Dedifferentiated amniotic fluid mesenchymal stem cell (primary cell): ENCODE measurements at regions not wholly inside any gene's neighbourhood (a gene's known extent, or its start where the extent isn't known, plus 50 kb on each side); places are given as distances from the start of the nearest gene placed in this dataset.

Experiments
- DNase-seq: peaks from one replicate; pipeline ENCODE4 v3.0.0-alpha.2; 2016; ENCODE audit errors: extremely low spot score

DNA sequence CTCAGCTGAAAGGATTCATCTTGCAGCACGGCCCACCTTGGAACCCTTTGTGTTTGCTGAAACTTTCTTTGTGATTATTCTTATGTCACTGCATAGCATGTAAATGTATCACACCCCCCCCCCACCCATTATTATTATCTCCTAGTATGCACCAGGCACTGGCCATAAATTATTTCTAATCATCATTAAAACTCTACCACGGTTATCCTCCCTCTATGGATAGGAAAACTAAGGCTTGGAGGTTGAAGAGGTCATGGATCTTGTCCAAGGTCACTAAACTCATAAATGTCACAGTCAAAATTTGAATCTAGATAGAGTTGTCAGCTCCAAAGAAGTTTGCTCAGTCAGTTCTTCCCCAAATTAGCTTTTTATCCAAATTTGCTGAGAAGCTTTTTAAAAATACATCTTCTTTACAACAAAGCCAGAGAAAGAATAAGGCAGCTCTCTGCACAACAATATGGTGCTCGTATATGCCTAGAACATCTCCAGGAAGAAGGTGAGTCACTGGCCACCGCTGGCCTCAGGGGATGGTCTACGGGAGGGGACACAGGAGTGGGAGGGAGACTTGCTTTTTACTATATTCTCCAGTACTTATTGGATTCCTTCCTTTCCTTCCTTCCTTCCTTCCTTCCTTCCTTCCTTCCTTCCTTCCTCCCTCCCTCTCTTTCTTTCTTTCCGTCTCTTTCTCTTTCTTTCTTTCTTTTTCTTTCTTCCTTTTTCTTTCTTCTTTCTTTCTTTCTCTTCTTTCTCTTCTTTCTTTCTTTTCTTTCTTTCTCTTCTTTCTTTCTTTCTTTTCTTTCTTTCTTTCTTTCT, 134.5 kb downstream of the VEGFA start:
- DNase-seq = no peak

DNA sequence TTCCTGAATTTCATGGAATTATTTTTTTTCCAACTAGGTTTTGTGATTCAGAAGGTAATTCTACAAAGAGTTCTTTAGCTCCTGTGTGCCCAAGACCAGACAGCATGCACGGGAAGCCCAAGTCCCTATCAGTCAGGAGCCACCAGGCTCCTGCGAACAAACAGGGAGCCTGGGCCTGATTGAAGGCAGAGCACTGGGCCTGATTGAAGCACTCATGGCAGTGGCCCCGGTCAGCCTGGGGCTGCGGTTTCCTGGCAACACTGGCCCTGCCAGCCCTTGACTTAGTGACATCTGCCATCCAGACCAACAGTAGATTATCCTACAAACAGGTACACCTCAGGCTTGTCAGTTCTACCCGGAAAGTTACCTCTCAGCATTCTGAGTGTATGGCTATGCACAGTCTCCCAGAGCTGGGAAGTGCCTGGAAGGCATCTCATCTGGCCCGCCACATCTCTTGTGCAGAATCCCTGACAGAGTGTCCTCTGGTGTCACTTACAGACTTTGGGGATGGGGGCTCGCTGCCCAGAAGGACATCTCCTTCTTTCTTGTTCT, 133.8 kb downstream of the VEGFA start:
- no peak for DNase-seq

DNA sequence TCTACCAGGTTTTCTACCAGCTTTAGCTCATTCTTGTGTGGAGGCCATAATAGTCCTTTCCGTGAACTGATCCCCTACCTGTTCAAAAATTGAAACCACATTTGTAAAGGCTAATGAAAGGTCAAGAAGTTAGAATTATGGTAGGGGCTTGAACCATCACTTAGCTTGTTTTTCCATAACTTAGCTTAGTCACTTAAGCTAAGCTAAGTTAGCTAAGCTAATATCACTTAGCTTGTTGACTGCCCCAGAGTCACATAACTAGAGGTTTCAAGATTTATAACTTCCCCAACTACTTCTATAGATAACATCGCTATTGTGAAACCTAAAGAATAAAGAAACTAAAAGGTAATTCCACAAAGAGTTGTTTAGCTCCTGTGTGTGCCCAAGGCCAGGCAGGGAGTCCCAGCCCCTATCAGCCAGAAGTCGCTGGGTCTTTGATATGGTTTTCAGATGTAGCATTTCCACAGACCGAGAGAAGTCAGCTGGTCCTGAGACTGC, 131.8 kb downstream of the VEGFA start:
- DNase-seq = no peak

DNA sequence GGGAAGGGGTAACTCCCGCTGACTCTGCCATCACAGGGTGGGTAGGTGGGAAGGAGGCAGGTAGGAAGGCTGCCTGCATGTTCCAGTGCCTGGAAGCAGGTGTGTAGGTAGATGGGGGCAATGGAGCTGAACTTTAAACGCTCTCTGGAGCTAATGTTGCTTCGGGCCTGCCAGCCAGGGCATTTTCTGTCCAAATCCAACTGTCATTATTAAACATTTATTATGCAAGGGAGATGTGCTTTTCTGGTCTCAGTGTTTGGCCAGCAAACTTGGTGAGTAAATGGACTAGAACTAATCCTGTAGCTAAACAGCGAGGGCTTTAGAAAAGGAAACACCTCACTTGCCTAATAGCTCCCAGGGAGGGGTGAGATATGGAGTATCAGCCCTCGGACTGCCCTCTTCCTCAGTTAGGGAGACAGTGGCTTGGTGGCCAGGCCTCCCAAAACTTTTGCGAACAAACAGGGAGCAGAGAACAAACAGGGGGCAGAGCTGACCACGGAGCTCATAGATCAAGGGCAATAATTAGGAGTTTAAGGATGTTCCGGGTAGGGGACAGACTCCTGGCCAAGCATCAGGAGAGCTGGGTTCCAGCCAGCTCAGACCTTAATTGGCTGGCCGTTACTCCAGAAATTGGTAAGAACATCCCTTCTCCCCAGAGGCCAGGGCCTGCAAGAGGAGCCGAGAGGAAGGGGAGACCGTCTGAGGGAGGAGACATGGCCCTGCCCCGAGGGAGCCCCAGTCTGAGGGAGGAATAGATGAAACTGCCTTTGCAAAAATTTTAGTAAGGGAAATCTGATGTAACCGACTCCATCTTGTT, 131.1 kb downstream of the VEGFA start:
- no peak for DNase-seq

DNA sequence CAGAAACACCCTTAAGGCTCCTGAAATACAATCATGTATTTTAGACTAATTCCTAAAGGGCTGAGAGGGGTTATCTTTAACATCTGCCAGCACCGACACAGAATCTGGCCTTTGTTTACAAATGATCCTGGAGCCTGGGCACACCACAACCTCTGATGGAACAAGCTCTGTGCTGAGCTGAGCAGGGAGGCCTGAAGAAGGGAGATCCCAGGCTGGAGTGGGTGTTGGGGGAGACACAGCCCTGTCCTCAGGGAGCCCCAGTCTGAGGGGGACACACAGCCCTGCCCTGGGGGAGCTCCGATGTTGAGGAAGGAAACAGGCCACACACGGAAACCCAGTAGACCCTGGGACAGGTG, 130.5 kb downstream of the VEGFA start:
- DNase-seq = no peak

DNA sequence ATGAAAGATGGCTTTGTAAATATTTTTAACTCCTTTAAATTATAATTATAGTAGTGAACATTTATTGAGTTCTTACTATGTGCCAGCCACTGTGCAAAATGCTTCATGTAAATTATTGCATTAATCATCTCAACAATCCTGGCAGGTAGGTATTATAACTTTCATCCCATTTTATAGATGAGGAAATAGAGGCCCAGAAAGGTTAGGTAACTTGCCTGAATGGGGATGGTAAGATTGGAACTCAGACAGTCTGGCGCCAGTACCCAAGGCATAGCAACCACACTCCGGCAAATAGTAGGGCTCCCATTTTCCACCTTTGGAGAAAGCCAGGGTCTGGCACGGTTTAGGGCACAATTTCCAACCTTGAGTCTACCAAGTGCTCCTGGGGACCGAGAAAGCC, 129.8 kb downstream of the VEGFA start:
- no peak for DNase-seq

DNA sequence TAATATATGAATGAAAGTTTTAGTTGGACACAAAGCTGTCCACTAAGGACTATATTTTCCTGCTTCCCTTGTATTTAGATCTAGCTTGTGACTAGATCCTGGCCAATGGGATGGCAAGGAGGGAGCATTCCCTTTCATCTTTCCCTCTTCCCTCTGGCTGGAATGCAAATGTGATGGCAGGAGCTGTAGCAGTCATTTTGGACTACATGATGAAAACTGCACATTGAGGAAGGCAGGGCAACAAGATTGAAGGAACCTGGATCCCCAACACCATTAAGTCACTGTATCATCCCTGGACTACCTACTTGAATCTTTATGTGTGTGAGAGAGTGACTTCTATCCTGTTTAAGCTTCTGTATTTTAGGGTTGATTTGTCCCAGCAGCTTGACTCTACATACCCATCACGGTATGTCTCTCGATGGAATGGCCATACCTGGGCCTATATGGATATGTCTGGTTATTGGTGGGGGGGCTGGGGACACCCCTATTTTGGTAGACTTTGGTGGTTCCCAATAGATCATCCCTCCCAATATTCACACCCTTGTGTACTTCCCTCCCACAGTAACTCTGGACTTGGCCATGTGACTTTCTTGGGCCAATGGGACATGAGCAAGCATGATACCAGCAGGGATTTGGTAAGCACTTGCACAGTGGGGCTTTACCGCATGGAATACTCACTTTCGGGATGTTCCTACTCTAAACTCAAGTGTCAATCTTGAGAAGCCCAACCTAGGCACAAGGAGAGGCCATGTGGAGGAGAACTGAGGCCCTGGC, 128.5 kb downstream of the VEGFA start:
- no peak for DNase-seq

DNA sequence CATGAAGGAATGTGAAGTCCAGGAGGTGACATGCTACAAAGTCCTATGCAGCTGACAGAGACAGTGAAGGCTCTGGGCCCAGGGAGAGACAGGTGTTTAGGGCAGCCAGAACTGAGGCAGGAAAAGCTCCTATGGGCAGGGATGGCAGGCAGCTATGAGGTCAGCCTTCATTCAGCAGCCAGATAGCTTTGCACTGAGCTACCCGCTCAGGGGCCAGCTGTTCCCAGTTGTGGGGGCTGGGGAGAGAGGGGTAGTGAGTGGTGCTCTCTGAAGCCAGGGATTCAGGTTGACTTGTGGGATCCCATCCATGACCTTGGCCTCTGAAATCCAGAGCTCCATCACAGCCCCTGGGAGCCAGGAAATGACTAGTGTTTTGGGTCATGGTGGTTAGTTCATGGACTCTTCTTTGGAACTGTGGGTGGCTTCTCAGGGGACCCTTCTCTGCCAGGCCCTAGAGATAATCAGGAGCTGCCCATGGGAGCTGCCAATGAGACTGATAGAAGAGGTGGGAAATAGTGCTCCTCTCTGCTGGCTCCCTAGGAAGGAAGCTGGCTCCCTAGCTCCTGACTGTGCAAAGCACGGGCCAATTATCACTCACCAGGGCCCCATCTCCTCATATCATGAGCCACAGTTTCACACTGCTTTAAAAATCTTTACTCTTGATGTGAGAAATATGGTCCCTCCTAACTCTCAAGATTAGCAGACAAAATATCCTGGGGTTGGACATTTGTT, 127.7 kb downstream of the VEGFA start:
- DNase-seq = no peak

DNA sequence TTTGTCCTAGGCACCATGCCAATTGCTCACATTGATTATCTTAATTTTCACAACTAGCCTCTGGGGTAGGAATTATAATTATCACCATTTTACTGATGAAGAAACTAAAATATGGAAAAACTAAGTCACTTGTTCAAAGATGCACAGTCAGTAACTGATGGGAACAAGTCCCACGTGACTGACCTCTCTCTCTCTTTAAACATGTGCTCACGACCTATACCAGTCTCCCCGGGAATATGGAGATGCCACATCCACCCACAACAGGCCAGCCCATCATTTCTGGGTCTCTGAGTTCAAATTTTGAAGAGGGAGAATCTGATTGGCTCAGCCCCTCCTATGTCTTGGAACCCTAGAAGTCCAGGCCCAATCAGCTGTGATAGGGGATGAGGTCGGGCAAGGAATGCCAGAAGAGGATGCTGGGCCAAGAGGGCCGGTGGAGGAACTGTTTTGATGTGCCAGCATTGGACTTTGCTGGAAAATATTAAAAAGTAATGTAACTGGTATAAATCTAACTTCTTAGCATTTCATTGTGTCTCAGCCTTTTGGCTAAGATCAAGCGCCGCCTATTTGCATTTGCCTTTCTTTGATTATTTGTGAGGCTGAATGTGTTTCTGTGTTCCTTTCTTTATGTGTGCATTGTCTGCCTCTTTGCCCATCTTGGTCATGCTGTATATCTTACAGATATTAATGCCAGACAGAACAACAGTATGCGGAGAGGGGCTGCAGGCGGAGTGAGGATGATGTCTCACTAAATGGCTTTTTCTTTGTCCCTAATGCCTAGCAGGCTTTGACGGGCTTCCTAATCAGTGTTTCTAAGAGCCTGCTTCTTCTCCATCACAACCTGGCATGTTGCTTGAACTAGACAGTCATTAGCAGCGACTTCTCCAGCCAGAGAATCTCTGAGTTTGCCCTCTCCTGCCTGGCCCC, 126.6 kb downstream of the VEGFA start:
- DNase-seq = no peak

DNA sequence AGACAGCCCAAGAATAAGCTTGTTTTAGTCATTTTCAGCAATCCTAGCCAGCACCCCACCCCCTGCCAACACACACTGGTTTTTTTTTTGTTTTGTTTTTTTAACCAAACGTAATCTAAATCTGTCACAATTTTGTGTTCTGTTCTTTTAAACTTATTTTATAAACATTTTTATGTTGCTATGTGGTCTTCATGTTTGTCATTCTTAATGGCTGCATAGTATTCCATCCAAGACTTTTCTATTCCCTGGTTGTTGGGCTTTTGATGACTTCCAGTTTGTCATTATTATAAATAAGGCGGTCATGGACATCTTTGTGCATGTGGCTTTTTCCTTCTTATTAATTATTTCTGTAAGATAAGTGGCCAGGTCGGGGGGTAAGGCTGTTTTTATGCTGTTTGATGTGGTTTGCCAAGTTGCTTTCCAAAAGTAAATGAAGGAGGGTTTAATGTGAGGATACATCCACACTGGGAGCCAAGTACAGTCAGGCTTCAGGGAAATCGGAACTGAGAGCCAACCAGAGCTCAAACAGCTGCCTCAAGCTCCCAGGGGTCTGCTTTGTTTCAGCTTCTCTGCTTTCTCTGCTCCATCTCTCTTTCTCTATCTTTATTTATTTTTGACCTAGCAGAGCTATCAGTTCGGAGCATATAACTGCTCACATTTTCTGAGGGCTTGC, 125.8 kb downstream of the VEGFA start:
- DNase-seq = no peak

DNA sequence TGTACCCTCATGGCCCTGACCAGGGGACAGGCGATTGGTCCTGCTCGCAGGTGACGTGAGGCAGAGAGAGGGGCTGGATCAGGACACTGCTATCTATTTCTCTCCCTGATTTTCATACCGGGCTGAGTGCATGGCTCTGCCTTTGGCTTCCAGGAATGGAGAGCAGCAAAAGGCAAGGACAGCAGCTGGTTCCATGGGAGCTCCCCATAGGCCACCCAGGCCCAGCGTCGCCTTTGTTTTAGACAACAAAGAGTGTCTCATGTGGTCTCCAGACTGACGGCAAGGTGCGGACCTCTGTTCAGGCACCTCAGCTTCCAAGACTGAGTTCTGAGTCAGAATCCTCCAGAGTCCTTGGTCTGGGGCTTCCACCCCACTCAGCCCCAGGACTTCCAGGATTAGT, 123.1 kb downstream of the VEGFA start:
- DNase-seq = no peak

DNA sequence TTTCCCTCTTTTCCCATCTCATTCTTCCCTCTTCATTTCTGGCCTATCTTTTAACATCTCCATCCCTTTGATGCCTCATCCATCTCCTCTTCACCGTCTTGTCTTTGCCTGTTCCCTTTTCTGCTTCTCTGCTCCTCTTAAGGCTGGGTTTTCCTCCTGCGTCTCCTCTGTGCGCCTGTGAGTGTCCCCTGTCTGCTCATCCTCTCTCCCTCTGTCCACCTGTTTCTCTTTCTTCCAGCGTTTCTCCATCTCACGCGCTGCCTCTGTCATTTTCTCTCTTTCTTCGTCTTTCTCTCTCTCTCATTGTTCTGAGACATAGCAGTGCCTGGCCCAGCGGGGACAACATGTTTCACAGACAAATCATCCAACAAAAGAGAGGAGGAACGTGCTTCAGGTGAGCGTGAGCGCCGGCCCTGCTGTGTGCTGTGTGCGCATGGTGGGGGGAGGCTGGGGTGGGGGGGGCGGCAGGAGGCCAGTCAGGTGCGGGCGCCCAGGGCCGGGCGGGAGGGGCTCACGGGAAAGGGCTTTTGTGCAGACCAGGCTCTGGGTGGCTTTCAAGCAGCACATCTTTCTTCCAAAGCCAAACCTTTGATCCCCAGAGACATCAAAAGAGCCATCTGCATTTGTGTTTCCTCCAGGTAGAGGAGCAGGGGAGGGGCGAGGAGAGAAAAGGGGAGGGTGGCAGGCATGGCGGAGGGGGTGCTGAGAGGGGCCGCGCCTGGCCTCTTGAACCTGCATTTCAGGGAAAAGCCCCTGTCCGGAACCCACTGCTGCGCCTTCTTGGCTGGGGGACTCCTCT, 121.3 kb downstream of the VEGFA start:
- DNase-seq = no peak

DNA sequence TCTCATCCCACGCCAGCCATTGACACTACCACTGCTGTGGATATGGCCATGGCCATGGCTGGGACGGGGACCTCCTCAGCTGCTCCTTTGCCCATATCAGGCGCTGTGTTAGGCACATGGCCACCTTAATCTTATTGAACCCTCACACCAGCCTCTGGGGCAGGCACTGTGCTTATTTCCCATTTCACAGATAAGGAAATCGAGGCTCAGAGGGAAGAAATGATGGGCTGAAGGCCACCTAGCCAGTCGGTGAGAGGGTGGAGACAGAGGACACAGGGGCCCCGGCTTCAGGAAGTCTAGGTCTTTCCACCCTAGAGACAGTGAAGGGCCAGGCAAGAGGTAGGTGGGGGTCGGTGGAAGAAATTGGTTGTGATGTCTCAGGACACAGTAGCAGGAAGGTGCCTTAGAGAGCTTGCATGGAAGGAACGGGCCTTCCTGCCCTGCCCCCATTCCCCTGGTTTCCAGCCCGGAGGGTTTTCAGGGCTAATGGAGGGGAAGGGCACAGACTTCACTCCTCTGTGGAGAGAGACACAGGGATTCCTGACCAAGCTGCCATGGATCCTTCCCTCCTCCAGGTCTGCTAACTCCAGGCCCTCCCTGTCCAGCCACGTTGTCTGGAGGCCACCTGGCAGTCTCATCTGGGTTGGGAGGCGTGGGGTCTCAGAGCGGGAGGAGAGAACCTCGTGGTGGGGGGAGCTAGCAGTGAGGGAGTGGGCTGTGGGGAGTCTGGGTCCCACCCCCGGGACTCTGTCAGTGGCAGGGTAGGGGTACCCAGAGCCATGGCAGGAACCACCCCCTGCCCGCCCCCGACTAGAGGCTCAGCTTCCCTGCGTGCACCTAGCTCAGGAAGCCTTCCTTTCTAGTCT, 120.4 kb downstream of the VEGFA start:
- DNase-seq = no peak

DNA sequence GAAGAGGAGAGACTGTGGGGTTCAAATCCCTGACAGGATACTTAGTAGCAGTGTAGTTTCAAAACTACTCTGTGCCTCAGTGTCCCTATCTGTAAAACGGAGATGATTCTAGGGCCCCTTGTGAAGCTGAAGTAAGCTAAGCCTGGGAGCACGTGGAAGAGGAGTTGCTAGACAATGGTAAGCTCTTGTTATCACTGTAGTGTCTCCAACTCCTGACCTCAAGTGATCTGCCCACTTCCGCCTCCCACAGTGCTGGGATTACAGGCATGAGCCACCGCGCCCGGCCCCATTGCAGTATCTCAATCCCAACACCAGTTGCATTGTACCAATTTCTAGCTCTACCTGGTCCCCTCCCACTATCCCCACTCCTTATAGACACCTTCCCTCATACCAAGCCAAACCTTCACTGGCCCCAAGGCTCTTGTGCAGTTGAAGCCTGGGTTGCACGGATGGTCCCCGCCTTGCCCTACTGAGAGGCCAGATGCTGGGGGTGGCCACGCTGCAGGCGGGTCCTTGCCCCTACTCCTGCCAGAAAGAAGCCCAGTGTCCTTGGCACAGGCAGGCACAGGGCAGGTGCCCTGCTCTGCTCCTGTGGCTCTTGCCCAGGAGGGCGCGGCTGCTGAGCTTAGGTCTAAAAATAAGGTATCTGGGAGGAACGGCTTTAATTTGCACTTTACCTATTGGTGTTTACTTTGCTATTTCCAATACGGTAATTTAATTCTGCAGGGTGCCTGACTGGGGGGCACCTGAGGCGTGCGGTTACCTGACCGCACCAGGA, 118.1 kb downstream of the VEGFA start:
- no peak for DNase-seq

DNA sequence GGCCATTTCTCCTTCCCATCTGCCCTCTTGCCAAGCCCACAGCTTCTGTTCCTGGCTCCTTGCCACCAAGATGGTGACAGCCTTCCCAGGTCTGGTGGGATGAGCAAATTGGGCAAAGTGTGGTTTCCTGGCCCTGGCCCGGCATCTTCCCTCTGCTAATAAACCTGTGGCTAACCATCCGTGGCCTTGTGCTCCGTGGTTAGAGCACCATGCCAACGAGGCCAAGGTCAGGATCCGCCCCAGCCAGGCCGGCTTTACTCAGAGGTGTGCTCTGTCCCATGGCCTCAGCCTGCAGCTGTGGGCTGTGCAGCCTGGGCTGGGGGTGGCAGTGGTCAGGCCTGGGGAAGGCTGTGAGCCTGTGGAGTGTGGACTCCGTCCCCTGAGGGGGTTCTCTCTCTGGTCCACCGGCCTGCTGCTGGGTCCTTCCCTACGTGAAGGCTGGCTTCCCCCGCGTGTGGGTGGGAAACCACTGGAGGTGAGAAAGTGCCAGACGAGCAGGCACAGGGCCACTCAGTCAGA, 117.4 kb downstream of the VEGFA start:
- no peak for DNase-seq

DNA sequence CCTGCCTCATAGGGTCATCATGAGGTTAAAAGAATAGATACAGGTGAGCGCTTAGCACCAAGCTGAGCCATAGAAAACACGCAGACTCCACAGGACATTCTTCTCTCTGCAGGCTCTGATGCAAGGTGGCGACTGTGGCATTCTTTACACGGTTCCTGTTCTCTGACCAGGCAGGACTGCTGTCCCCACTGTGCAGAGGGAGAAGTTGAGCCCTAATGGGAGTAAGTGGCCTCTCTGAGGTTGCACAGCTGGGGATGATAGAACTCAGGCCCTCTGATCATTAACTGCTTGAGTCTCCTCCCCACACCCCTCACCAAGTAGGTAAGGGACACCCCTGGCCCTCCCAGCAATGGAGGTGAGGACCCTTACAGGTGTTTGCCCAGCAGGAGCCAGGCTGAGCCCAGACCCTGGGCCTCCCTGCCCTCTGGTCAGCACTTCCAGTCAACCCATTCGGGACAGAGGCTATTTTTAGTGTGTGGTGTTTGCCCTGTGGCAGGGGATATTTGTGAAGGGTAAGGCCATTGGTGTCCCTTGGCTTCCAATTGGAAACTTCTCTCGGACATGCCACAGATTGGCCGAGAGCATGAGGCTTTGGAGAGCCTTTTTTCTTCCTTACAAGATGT, 116.8 kb downstream of the VEGFA start:
- no peak for DNase-seq
